Fibroblast of the conjunctiva (primary cell): ENCODE measurements at regions not wholly inside any gene's neighbourhood (a gene's known extent, or its start where the extent isn't known, plus 50 kb on each side); places are given as distances from the start of the nearest gene placed in this dataset.

Experiments
- DNase-seq: peaks from one replicate; pipeline ENCODE4 v3.0.0-alpha.2; 2010; ENCODE audit warnings: low read depth

GRCh38 chr18:28831908-28832307 lies 655.0 kb upstream of the CDH2 start:
- DNase-seq = no peak

GRCh38 chr18:28831476-28831875 lies 654.5 kb upstream of the CDH2 start:
- DNase-seq = no peak

- no peak for DNase-seq
Measured at GRCh38 chr18:28826107-28826506, 649.2 kb upstream of the CDH2 start.

- no peak for DNase-seq
Measured at GRCh38 chr18:28824183-28824574, 647.2 kb upstream of the CDH2 start.

- no peak for DNase-seq
Measured at GRCh38 chr18:28823506-28824182, 646.7 kb upstream of the CDH2 start.

DNA sequence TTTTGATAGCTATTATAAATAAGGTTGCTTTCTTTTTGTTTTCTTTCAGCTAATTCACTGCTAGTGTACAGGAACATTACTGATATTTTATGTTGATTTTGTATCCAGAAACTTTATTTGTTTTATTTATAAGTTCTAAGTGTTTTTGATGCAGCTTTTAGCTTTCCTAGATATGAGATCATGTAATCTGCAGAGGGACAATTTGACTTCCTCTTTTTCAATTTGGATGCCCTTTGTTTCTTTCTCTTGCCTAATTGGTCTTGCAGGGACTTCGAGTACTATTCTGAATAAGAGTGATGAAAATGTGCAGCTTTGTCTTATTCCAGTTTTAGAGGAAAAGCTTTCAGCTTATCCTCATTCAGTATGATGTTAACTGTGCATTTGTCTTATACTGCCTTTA lies 643.4 kb upstream of the CDH2 start:
- DNase-seq = no peak

DNA sequence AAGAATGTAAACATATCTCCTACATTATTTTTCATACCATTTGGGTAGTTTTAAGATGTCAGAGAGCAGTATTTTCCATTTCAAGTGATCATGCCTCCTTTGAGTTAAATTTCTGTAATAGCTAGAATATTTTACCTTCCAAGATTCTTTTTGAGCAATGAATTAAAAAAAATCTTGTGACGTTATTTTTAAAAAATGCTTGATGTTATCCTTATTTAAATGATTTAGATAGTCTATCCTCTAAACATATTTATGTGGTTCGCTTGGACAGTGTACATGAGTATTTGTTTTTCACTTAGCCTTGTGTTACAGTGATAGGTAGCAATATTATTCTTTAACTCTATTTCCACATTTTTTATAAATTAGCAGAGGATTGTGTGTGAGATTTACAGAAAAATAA lies 639.2 kb upstream of the CDH2 start:
- no peak for DNase-seq

GRCh38 chr18:28814365-28814764 lies 637.4 kb upstream of the CDH2 start:
- DNase-seq = no peak

DNA sequence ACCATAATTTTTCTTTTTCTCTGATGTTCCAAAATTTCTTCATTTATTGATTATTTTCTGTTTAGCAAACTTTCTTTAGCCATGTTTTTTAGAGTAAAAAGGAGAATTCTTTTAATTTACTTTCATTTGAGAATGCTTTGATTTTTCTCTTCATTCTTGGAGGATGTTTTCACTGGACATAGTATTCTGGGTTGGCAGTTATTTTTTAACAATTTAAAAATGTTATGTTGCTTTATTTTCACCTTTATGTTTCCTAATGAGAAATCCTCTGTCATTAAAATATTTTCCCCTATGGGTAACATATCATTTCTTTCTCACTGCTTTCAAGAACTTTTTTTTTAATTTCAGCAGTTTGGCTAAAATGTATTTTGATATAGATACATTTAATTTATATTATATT lies 631.4 kb upstream of the CDH2 start:
- no peak for DNase-seq

GRCh38 chr18:28805491-28805890 lies 628.6 kb upstream of the CDH2 start:
- no peak for DNase-seq

DNA sequence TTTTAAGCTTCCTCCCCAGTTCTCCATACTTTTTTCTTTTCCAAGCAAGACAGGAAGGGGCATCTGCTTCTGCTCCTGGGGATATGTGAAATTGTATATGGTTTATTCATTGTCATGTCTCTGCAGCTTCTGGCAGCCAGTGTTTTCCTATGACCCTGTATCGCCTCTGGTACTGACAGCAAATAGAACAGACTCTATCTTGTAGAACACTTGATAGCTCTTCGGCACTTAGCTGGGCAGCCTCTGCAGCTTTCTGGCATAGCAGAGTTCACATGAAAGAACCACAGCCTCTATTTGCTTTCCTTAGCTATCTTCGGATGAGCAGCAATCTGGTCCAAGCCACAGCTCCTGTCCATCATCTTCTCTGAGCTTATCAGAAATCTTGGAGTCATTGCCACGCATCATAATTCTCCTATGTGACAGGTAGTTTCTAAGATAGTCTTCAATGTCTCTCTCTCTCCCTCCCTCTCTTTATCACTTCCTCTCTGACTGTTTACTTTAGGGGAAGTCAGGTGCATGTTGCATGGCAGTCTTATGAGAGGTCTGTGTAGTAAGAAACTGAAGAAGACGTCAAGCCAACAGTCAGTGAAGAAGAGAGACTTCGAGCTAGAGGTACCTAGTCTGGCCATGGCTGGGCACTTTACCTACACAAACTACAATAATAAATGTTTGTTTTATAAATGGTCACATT lies 627.7 kb upstream of the CDH2 start:
- no peak for DNase-seq

- DNase-seq = no peak
Measured at GRCh38 chr18:28802546-28802945, 625.6 kb upstream of the CDH2 start.

DNA sequence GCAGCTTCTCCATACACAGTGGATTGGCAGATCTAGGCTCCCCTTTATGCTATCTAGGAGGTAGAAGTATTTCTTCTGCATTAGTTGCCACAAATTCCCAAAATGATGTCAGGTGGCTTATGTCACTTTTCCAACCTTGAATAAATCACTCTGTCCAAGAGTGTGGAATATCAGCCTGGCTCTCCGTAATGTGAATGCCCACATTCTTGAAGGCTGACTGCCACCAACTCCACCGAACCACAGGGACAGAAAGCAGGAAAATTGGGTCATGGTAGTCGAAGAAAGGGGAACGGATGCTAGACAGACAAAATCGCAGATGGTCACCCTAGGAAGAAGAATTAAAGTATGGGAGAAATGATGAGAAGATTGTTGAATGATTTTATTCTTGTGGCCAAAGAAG lies 624.9 kb upstream of the CDH2 start:
- DNase-seq = no peak

- DNase-seq = no peak
Measured at GRCh38 chr18:28794459-28795245, 617.7 kb upstream of the CDH2 start.

GRCh38 chr18:28793901-28794300 lies 617.0 kb upstream of the CDH2 start:
- no peak for DNase-seq

DNA sequence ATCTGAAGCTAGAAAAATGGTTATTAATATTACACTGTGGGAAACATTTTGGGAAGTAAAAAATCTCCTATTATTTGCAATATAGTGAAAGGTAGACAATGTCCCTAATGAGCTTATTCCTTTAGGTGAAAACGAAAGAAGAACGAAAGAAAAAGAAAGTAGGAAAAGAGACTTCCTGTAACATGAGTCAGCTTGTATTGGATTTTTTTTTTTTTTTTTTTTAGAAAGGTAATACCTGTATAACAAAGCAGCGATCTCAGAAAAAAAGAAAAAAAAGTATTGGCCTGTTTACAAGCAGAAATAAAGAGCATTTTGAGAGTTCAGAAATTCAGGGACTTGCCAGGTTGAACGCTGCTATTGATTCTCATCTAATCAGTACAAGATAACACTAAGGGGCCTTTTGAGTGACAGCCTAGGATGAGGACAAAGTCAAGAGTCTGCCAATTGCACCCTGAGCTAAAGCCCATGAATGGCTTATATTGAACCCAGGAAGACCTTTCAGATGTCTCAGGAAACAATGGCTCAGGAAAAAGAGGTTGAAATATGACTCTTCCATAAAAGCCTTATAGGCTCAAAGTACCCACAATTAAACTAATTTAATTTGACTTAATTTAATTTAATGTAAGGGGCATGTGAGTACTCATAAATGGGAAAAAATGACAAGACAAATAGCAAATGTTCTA lies 615.6 kb upstream of the CDH2 start:
- DNase-seq = no peak

- DNase-seq = no peak
Measured at GRCh38 chr18:28791101-28791500, 614.2 kb upstream of the CDH2 start.

DNA sequence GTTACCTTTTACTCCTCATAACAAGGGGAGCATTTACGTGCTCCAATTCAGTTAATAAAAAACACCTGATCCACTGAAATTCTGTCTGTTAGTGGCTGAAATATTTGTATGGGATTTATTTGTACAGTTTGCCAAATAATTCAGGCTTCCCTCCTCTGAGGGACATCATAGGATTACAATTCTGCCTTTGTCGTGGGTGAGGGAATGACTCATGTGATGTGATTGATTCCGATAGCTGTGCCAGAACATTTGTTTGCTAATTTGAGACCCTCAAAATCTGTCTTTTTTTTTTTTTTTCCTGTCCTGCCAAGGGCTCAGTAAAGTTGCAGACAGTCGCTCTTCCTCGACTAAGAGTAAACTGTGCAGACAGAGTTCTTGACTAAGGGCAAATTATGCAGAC lies 612.6 kb upstream of the CDH2 start:
- DNase-seq = no peak

- no peak for DNase-seq
Measured at GRCh38 chr18:28786926-28787325, 610.0 kb upstream of the CDH2 start.

GRCh38 chr18:28781616-28782362 lies 604.9 kb upstream of the CDH2 start:
- DNase-seq = no peak

GRCh38 chr18:28778706-28779105 lies 601.8 kb upstream of the CDH2 start:
- DNase-seq = no peak

- no peak for DNase-seq
Measured at GRCh38 chr18:28777756-28778155, 600.8 kb upstream of the CDH2 start.
